GM12878 (cell line): ENCODE measurements at regions not wholly inside any gene's neighbourhood (a gene's known extent, or its start where the extent isn't known, plus 50 kb on each side); places are given as distances from the start of the nearest gene placed in this dataset.

Source experiments
- ATAC-seq: fragments of 200-7000 bp; cut with Tn5 transposase; 3 replicates; pipeline ENCODE4 v1.9.1; 2020; ENCODE audit warnings: mild to moderate bottlenecking, moderate library complexity
- BruUV-seq: library from RNA; stranded (reverse); fragments of 400-500 nt; replicated peaks from 2 replicates; lab custom pipeline; 2021; lab: Mats Ljungman, UMichigan
- CTCF ChIA-PET: fragments of 300-600 bp; sonication (Branson Sonifier 250); formaldehyde crosslinking; extraction: SDS; loops from one replicate; lab custom pipeline; 2021; ENCODE audit warnings: inconsistent platforms; lab: Yijun Ruan, JAX
- POLR2A ChIA-PET: fragments of 350-600 bp; formaldehyde crosslinking; extraction: SDS; loops from one replicate; lab custom pipeline; 2021; ENCODE audit warnings: inconsistent platforms; lab: Charles Lee
- RAD21 ChIA-PET: fragments of 300-600 bp; sonication (Branson Sonifier 250); formaldehyde crosslinking; loops from one replicate; lab custom pipeline; 2023; ENCODE audit warnings: antibody characterized with exemption; ENCODE audit not compliant: unreplicated experiment; lab: Charles Lee
- SMC1A ChIA-PET: fragments of 300-600 bp; sonication (Branson Sonifier 250); formaldehyde crosslinking; loops from one replicate; lab custom pipeline; 2023; ENCODE audit not compliant: unreplicated experiment, uncharacterized antibody; lab: Charles Lee
- DNase-seq: peaks from one replicate; pipeline ENCODE4 v3.0.0-alpha.2; 2011; ENCODE audit warnings: low read depth, low spot score
- FAIRE-seq: peaks from 3 replicates; lab custom pipeline; 2011; peaks lifted over from hg19 to GRCh38; lab: Jason Lieb, UNC
- H2AFZ ChIP-seq: 2 replicates; pipeline ENCODE4 v1.6.0; 2011; ENCODE audit warnings: low read depth, low read length, control low read depth; ENCODE audit not compliant: control insufficient read depth
- H3K27ac ChIP-seq: 2 replicates; pipeline ENCODE4 v1.5.1; 2011; ENCODE audit warnings: control low read depth; ENCODE audit not compliant: control insufficient read depth, insufficient read depth
- H3K27me3 ChIP-seq, 2 experiments: replicated peaks in 1 of 2; 2 replicates each; pipeline versions ENCODE4 v1.6.0 to v1.6.1; 2011; ENCODE audit warnings: low read length in 1 of 2; ENCODE audit not compliant: control insufficient read depth in 2 of 2, insufficient read depth in 2 of 2
- H3K36me3 ChIP-seq, 2 experiments: 2 replicates each; pipeline ENCODE4 v1.5.1; 2011; ENCODE audit warnings: low read length in 1 of 2; ENCODE audit not compliant: control insufficient read depth in 2 of 2, insufficient read depth in 2 of 2
- H3K4me1 ChIP-seq: 2 replicates; pipeline ENCODE4 v1.6.1; 2011; ENCODE audit warnings: mild to moderate bottlenecking, low read length, moderate library complexity, mixed read lengths; ENCODE audit not compliant: control insufficient read depth, insufficient read depth
- H3K4me2 ChIP-seq: 2 replicates; pipeline ENCODE4 v1.6.0; 2011; ENCODE audit warnings: control low read depth; ENCODE audit not compliant: control insufficient read depth, insufficient read depth
- H3K4me3 ChIP-seq: fragments of 200-600 bp; sonication (generic); 2 replicates; pipeline ENCODE4 v1.5.1; 2016
- H3K79me2 ChIP-seq: 2 replicates; pipeline ENCODE4 v1.6.0; 2011; ENCODE audit warnings: low read length; ENCODE audit not compliant: control insufficient read depth, insufficient read depth
- H3K9ac ChIP-seq: 2 replicates; pipeline ENCODE4 v1.8.0; 2011; ENCODE audit warnings: low read length, control low read depth, mixed read lengths; ENCODE audit not compliant: control insufficient read depth, insufficient read depth
- H3K9me3 ChIP-seq: replicated peaks from 3 replicates; pipeline ENCODE4 v1.5.1; 2011; ENCODE audit warnings: mild to moderate bottlenecking, low read length; ENCODE audit not compliant: control insufficient read depth, insufficient read depth
- H4K20me1 ChIP-seq: 2 replicates; pipeline ENCODE4 v1.6.0; 2011; ENCODE audit not compliant: control insufficient read depth, insufficient read depth
- BMI1 ChIP-seq: fragments of 450-650 bp; IDR thresholded peaks from 2 replicates; pipeline ENCODE4 v1.6.1; 2016; ENCODE audit warnings: mild to moderate bottlenecking, moderate library complexity, borderline replicate concordance
- DPF2 ChIP-seq: fragments of 450-650 bp; IDR thresholded peaks from 2 replicates; pipeline ENCODE4 v1.6.1; 2017; ENCODE audit warnings: mild to moderate bottlenecking
- FOXM1 ChIP-seq: IDR thresholded peaks from 2 replicates; pipeline ENCODE4 v1.6.1; 2012; ENCODE audit warnings: low read depth, mild to moderate bottlenecking, inconsistent platforms, low read length, moderate library complexity
- HCFC1 ChIP-seq: fragments of 150-350 bp; IDR thresholded peaks from 2 replicates; pipeline ENCODE4 v1.6.1; 2014; ENCODE audit warnings: low read length
- MTA2 ChIP-seq: fragments of 450-650 bp; IDR thresholded peaks from 2 replicates; pipeline ENCODE4 v1.6.1; 2016; ENCODE audit warnings: low read depth, mild to moderate bottlenecking, moderate library complexity
- MTA3 ChIP-seq: IDR thresholded peaks from 2 replicates; pipeline ENCODE4 v1.6.1; 2012; ENCODE audit warnings: low read length, inconsistent platforms, borderline replicate concordance
- MXI1 ChIP-seq: fragments of 150-350 bp; IDR thresholded peaks from 2 replicates; pipeline ENCODE4 v1.6.1; 2011; ENCODE audit warnings: low read depth, mild to moderate bottlenecking, inconsistent platforms, low read length, improper control_type of control experiment
- NBN ChIP-seq: fragments of 450-650 bp; IDR thresholded peaks from 2 replicates; pipeline ENCODE4 v1.6.1; 2016
- SMARCA5 ChIP-seq: fragments of 450-650 bp; IDR thresholded peaks from 2 replicates; pipeline ENCODE4 v1.6.1; 2017; ENCODE audit warnings: mild to moderate bottlenecking
- SREBF2 ChIP-seq: IDR thresholded peaks from 2 replicates; pipeline ENCODE4 v1.6.1; 2012; ENCODE audit warnings: mild to moderate bottlenecking, low read length
- in situ Hi-C: fragments of 300-500 bp; cut with MboI; formaldehyde crosslinking; loops from 9 replicates; pipeline ENCODE4 v1.14.3; 2018; ENCODE audit warnings: mixed read lengths
- intact Hi-C: fragments of 100-400 bp; cut with micrococcal nuclease; formaldehyde crosslinking; loops from one replicate; pipeline ENCODE4 v1.14.2; 2022; ENCODE audit not compliant: unreplicated experiment
- TF ChIP-seq, protein P1 (sequence below): fragments of 450-650 bp; IDR thresholded peaks from 2 replicates; pipeline ENCODE4 v1.6.1; 2017; ENCODE audit warnings: low read depth, mild to moderate bottlenecking, moderate library complexity

DNA sequence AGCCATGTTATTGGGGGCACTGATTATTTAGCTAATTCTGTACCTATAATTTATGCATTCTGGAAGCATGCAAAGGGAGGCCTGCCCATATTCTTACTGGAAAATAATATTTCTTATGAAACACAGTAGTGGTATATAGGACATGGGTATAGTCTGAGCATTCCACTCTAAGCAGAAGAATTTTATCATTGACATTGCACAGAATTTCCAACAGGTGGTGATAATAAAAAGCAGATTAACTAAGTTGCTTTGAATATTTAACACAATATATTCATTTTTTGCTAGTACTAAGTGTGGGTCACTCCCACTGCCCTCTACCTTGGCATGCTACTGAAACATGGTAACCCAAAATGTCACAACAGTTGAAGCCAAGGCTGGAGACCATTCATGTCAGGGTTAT is 728.8 kb upstream of the FAT3 start:
- H3K79me2 ChIP-seq: no peaks in the 10 kb centered on the region
- no peak overlapping the region for H3K4me2 ChIP-seq
- BruUV-seq: no TSS peak
- H3K36me3 ChIP-seq: no peaks in the 10 kb centered on the region
- RAD21 ChIA-PET: no interaction called here
- intact Hi-C loops (no loop called here), in situ Hi-C loops (no loop called here)
- H4K20me1 ChIP-seq: no peaks in the 10 kb centered on the region
- DNase-seq: no peak
- no peaks in the 10 kb centered on the region for H3K4me1 ChIP-seq
- POLR2A ChIA-PET: no interaction called here
- no peak for ATAC-seq
- H3K27me3 ChIP-seq: no peaks in the 10 kb centered on the region
- no peak overlapping the region for H3K9ac ChIP-seq
- no peak overlapping the region for H2AFZ ChIP-seq
- no peaks in the 10 kb centered on the region for H3K9me3 ChIP-seq
- FAIRE-seq: no peak
- TF ChIP-seq MXI1 (no peak), DPF2 (no peak), MTA3 (no peak), MTA2 (no peak), SMARCA5 (no peak), SREBF2 (no peak), BMI1 (no peak), FOXM1 (no peak), NBN (no peak), HCFC1 (no peak)
- TF ChIP-seq, protein P1, sequence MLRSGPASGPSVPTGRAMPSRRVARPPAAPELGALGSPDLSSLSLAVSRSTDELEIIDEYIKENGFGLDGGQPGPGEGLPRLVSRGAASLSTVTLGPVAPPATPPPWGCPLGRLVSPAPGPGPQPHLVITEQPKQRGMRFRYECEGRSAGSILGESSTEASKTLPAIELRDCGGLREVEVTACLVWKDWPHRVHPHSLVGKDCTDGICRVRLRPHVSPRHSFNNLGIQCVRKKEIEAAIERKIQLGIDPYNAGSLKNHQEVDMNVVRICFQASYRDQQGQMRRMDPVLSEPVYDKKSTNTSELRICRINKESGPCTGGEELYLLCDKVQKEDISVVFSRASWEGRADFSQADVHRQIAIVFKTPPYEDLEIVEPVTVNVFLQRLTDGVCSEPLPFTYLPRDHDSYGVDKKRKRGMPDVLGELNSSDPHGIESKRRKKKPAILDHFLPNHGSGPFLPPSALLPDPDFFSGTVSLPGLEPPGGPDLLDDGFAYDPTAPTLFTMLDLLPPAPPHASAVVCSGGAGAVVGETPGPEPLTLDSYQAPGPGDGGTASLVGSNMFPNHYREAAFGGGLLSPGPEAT: no peak
- H3K27ac ChIP-seq: no peak overlapping the region
- CTCF ChIA-PET: no interaction called here
- no peak overlapping the region for H3K4me3 ChIP-seq
- SMC1A ChIA-PET: interaction anchor here (1.3 kb wide), 1 partner anchor 17 kb away, joined by 3 read pairs; no protein-coding TSS in a partner anchor
